Nephron progenitor cell (in vitro differentiated cells): ENCODE measurements at regions not wholly inside any gene's neighbourhood (a gene's known extent, or its start where the extent isn't known, plus 50 kb on each side); places are given as distances from the start of the nearest gene placed in this dataset.
"Not testable (repeated sequence)": the region's sequence is repeated elsewhere in the genome, so short reads cannot be mapped to it uniquely, and the experiment has no call there.

Experiments used
- DNase-seq: peaks from one replicate; pipeline ENCODE4 v3.0.0; 2021
- H3K27ac Mint-ChIP-seq: 2 replicates; pipeline ENCODE4 v1.8.0; 2021; ENCODE audit warnings: mild to moderate bottlenecking, moderate library complexity, mixed read lengths
- H3K27me3 Mint-ChIP-seq: 2 replicates; pipeline ENCODE4 v1.8.0; 2021; ENCODE audit warnings: mild to moderate bottlenecking, low read depth, mixed read lengths; ENCODE audit not compliant: poor library complexity
- H3K36me3 Mint-ChIP-seq: 2 replicates; pipeline ENCODE4 v1.8.0; 2021; ENCODE audit warnings: low read depth, mixed read lengths
- H3K4me1 Mint-ChIP-seq: 2 replicates; pipeline ENCODE4 v1.8.0; 2021; ENCODE audit warnings: mixed read lengths
- H3K4me3 Mint-ChIP-seq: 2 replicates; pipeline ENCODE4 v1.8.0; 2021; ENCODE audit warnings: mild to moderate bottlenecking, moderate library complexity, mixed read lengths
- H3K9me3 Mint-ChIP-seq: 2 replicates; pipeline ENCODE4 v1.8.0; 2021; ENCODE audit warnings: mild to moderate bottlenecking, moderate library complexity, mixed read lengths
- CTCF ChIP-seq: fragments of 200-600 bp; sonication (generic); IDR thresholded peaks from 2 replicates; pipeline ENCODE4 v1.5.0; 2021; ENCODE audit warnings: antibody characterized with exemption

GRCh38 chr6:80579391-80580023 is 473.0 kb downstream of the BCKDHB start:
- Mint-ChIP-seq H3K27ac (no peak overlapping the region), H3K4me3 (no peak overlapping the region), H3K9me3 (no peaks in the 10 kb centered on the region), H3K36me3 (no peaks in the 10 kb centered on the region), H3K4me1 (no peaks in the 10 kb centered on the region), H3K27me3 (no peaks in the 10 kb centered on the region)
- no peak for TF ChIP-seq CTCF
- DNase-seq: no peak

GRCh38 chr6:80573320-80573719 is 466.8 kb downstream of the BCKDHB start:
- not testable (repeated sequence) for H3K36me3 Mint-ChIP-seq, H3K27me3 Mint-ChIP-seq, H3K4me1 Mint-ChIP-seq, H3K27ac Mint-ChIP-seq, H3K4me3 Mint-ChIP-seq
- H3K9me3 Mint-ChIP-seq: peaks cover 19% of the 10 kb centered on the region
- peak; percentile 6 for DNase-seq

GRCh38 chr6:80566361-80566760 is 459.9 kb downstream of the BCKDHB start:
- Mint-ChIP-seq H3K27ac (no peak overlapping the region), H3K36me3 (no peaks in the 10 kb centered on the region), H3K9me3 (peaks cover 6% of the 10 kb centered on the region), H3K27me3 (peaks cover 3% of the 10 kb centered on the region), H3K4me3 (no peak overlapping the region), H3K4me1 (no peaks in the 10 kb centered on the region)
- TF ChIP-seq CTCF: no peak
- no peak for DNase-seq

- Mint-ChIP-seq H3K4me1 (no peaks in the 10 kb centered on the region), H3K4me3 (no peak overlapping the region), H3K9me3 (peaks cover 10% of the 10 kb centered on the region), H3K36me3 (no peaks in the 10 kb centered on the region), H3K27ac (peak overlapping the region; percentile 83), H3K27me3 (no peaks in the 10 kb centered on the region)
- DNase-seq: no peak
- no peak for TF ChIP-seq CTCF
Observed at GRCh38 chr6:80553071-80553740, 446.7 kb downstream of the BCKDHB start.

- H3K36me3 Mint-ChIP-seq: no peaks in the 10 kb centered on the region
- no peak for DNase-seq
- peaks cover 10% of the 10 kb centered on the region for H3K9me3 Mint-ChIP-seq
- H3K27ac Mint-ChIP-seq: no peak overlapping the region
- no peak for TF ChIP-seq CTCF
- H3K4me3 Mint-ChIP-seq: no peak overlapping the region
- no peaks in the 10 kb centered on the region for H3K4me1 Mint-ChIP-seq
- H3K27me3 Mint-ChIP-seq: no peaks in the 10 kb centered on the region
Observed at GRCh38 chr6:80550748-80551147, 444.3 kb downstream of the BCKDHB start.

GRCh38 chr6:80550281-80550680 is 443.8 kb downstream of the BCKDHB start:
- no peaks in the 10 kb centered on the region for H3K27me3 Mint-ChIP-seq

More at GRCh38 chr6:80550281-80550680, 443.8 kb downstream of the BCKDHB start:
- TF ChIP-seq CTCF: no peak
- H3K9me3 Mint-ChIP-seq: peaks cover 10% of the 10 kb centered on the region
- DNase-seq: no peak
- H3K27ac Mint-ChIP-seq: no peak overlapping the region
- H3K4me3 Mint-ChIP-seq: no peak overlapping the region
- H3K4me1 Mint-ChIP-seq: no peaks in the 10 kb centered on the region
- H3K36me3 Mint-ChIP-seq: no peaks in the 10 kb centered on the region
